GM19372 (cell line): ENCODE measurements at regions not wholly inside any gene's neighbourhood (a gene's known extent, or its start where the extent isn't known, plus 50 kb on each side); places are given as distances from the start of the nearest gene placed in this dataset.

Experiments used
- ATAC-seq: cut with Tn5 transposase; IDR thresholded peaks from one replicate; pipeline ENCODE4 v1.9.1; 2021; ENCODE audit warnings: mild to moderate bottlenecking, low read depth, moderate library complexity; ENCODE audit not compliant: unreplicated experiment

DNA sequence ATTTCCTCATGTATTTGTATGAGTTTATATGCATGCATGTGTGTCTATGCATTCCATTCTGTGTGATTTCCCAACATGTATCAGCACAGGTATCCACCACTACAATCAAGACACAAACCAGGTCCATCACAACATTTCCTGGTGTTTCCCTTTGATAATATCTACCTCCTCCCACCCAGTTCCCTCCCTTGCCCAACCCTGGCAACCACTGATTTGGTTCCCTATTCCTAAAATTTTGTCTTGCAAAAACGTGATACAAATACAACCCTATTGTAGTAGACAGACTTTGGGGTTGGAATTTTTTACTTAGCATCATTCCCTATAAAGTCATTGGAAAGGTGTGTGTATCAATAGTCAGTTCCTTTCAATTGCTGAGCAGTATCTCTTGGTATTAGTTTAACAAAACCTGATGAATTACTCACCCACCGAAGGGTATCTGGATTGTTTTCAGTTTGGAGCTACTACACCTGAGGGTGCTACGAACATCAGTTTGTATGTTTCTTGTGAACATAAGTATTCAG lies 51.8 kb upstream of the IGLL5 start:
- ATAC-seq = no peak

GRCh38 chr22:22836635-22837034 lies 51.0 kb upstream of the IGLL5 start:
- ATAC-seq = no peak
